HG03097 (cell line): ENCODE measurements at regions not wholly inside any gene's neighbourhood (a gene's known extent, or its start where the extent isn't known, plus 50 kb on each side); places are given as distances from the start of the nearest gene placed in this dataset.
"Not testable (repeated sequence)": the region's sequence is repeated elsewhere in the genome, so short reads cannot be mapped to it uniquely, and the experiment has no call there.

Experiments used
- ATAC-seq: cut with Tn5 transposase; IDR thresholded peaks from one replicate; pipeline ENCODE4 v1.9.1; 2021; ENCODE audit not compliant: unreplicated experiment, low FRiP score

- ATAC-seq: no peak
Observed at GRCh38 chr12:92378682-92379479, 233.2 kb upstream of the BTG1 start.

- not testable (repeated sequence) for ATAC-seq
Observed at GRCh38 chr12:92375504-92375903, 229.9 kb upstream of the BTG1 start.

GRCh38 chr12:92370828-92371227 lies 225.2 kb upstream of the BTG1 start:
- ATAC-seq: no peak

- no peak for ATAC-seq
Observed at GRCh38 chr12:92369636-92370035, 224.0 kb upstream of the BTG1 start.

- ATAC-seq: no peak
Observed at GRCh38 chr12:92369056-92369455, 223.4 kb upstream of the BTG1 start.

GRCh38 chr12:92365836-92366235 lies 220.2 kb upstream of the BTG1 start:
- ATAC-seq: no peak

GRCh38 chr12:92365333-92365732 lies 219.7 kb upstream of the BTG1 start:
- no peak for ATAC-seq

GRCh38 chr12:92363295-92364146 lies 217.9 kb upstream of the BTG1 start:
- ATAC-seq: peak; percentile 61

- peak; percentile 43 for ATAC-seq
Observed at GRCh38 chr12:92362785-92363184, 217.1 kb upstream of the BTG1 start.

- no peak for ATAC-seq
Observed at GRCh38 chr12:92362126-92362525, 216.5 kb upstream of the BTG1 start.

GRCh38 chr12:92360543-92360942 lies 214.9 kb upstream of the BTG1 start:
- ATAC-seq: no peak

- ATAC-seq: no peak
Observed at GRCh38 chr12:92359581-92360209, 214.0 kb upstream of the BTG1 start.

- no peak for ATAC-seq
Observed at GRCh38 chr12:92357584-92358261, 212.1 kb upstream of the BTG1 start.

- ATAC-seq: no peak
Observed at GRCh38 chr12:92356425-92356824, 210.8 kb upstream of the BTG1 start.

GRCh38 chr12:92349635-92350034 lies 204.0 kb upstream of the BTG1 start:
- ATAC-seq: no peak

- no peak for ATAC-seq
Observed at GRCh38 chr12:92342574-92342973, 196.9 kb upstream of the BTG1 start.

- ATAC-seq: peak; percentile 70
Observed at GRCh38 chr12:92341065-92341668, 195.5 kb upstream of the BTG1 start.

- peak; percentile 24 for ATAC-seq
Observed at GRCh38 chr12:92340441-92341064, 194.9 kb upstream of the BTG1 start.

GRCh38 chr12:92340003-92340402 lies 194.4 kb upstream of the BTG1 start:
- no peak for ATAC-seq
